Cardiac fibroblast (primary cell): ENCODE measurements at regions not wholly inside any gene's neighbourhood (a gene's known extent, or its start where the extent isn't known, plus 50 kb on each side); places are given as distances from the start of the nearest gene placed in this dataset.

ENCODE experiments used
- DNase-seq, 2 donors: peaks; one replicate each; pipeline versions ENCODE4 v3.0.0 to v3.0.0-alpha.2; 2010; ENCODE audit warnings: low read depth in 2 of 2
- H3K4me3 ChIP-seq, 2 donors: replicated peaks in 1 of 2; 1 replicate in 1 of 2; 2 replicates in 1 of 2; pipeline ENCODE4 v1.5.1; 2011; ENCODE audit warnings: low read depth in 2 of 2, low read length in 2 of 2, mild to moderate bottlenecking in 2 of 2, moderate library complexity in 1 of 2
- CTCF ChIP-seq: IDR thresholded peaks from one replicate; pipeline ENCODE4 v1.5.1; 2011; ENCODE audit warnings: low read depth, mild to moderate bottlenecking, low read length, inconsistent platforms

- TF ChIP-seq CTCF: no peak
- H3K4me3 ChIP-seq: no peak overlapping the region
- DNase-seq: no peak
Observed at GRCh38 chr6:132910759-132911158, 96.4 kb downstream of the RPS12 start.

DNA sequence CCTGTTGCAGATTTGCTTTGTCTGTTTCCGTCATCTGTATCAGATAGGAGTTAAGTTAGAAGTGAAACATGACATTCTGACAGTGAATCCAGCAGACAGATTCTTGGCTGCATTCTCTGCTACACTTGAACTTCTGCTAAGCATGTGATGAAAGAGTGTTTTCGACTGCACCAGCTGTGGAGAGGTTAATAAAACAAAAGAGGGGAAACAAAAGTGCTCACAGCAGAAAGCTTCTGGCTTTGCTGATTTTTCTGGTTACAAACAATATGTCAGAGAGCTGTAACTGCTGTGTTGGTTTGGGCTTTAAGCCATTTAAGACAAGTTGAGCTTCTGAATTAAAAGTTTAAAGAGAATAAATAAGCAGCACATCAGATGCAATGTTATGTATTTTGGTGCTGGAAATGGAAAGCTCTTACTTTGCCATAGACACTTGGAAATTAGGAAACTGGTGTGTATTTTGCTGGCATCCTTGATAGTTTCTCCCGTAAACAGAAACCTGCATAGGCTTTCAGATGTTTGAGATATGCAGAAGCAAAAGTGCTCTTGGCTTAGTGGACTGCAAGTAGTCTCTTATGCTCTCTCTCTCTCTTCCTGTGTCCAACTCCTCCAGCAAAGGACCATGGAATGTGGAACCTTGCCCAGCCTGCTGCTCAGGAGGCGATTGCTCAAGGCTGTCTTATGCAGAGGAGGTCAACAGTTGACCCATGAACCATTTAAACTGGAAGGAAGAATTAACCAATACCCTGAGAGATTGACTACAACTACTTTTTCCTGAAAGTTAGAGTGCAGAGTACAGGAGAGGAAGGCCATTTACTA, 104.9 kb downstream of the RPS12 start:
- TF ChIP-seq CTCF: no peak
- no peak overlapping the region for H3K4me3 ChIP-seq
- peak; percentile 92 to 96 for DNase-seq

- no peak for DNase-seq
- no peak overlapping the region for H3K4me3 ChIP-seq
- no peak for TF ChIP-seq CTCF
Observed at GRCh38 chr6:132927713-132928112, 113.3 kb downstream of the RPS12 start.

DNA sequence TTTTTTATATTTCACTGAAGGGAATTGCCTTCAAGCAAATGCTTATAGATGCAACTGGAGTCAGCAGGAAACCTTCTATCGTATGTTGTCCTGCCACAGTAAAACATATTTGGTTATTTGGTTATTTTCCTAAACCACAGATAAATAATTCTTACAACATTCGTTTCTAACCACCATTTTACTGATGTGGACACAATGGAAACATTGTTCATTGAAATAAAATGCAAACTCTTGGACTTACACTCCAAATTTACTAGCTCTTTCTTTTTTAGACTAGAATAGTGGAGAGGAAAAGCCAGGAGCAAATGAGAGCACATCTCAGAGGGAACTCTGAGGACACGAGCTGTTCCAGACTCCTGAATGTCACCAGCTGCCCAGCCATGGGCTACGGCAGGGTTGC, 114.8 kb downstream of the RPS12 start:
- TF ChIP-seq CTCF: no peak
- DNase-seq: no peak
- no peak overlapping the region for H3K4me3 ChIP-seq

- no peak for TF ChIP-seq CTCF
- no peak overlapping the region for H3K4me3 ChIP-seq
- no peak for DNase-seq
Observed at GRCh38 chr6:132931313-132931712, 116.9 kb downstream of the RPS12 start.

DNA sequence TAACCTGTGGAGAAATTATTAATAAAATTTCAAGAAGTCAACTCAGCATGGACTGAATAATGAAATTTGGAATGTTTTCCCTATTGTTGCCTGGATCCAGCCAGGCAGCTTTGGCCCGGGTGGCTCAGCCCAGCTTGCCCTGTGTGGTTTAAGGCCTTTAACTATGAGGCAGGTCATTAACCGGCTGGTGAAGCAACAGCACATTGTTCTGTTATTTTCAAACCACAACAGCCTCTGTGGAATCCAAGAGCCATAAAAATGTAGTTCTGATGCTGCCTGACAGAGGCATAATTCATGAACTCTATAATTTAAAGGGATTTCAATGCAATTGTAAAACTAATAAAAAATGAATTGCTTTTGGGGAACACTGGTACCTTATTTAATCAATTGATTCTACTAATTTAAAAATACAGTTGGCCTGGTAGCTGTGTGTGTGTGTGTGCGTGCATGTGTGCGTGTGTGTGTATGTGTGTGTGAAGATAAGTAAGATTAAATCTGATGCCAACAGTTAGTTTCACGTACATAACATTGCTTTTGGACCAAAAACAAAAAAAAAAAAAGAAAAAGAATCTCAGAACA, 117.7 kb downstream of the RPS12 start:
- H3K4me3 ChIP-seq: no peak overlapping the region
- DNase-seq: peak; percentile 48 to 69
- TF ChIP-seq CTCF: no peak

GRCh38 chr6:132932588-132932987, 118.2 kb downstream of the RPS12 start:
- TF ChIP-seq CTCF: no peak
- H3K4me3 ChIP-seq: no peak overlapping the region
- DNase-seq: no peak
